HG03354 (cell line): ENCODE measurements at regions not wholly inside any gene's neighbourhood (a gene's known extent, or its start where the extent isn't known, plus 50 kb on each side); places are given as distances from the start of the nearest gene placed in this dataset.
A peak's percentile ranks its signal among the peaks of the same experiment; 100 is the strongest.

ENCODE experiments used
- ATAC-seq: cut with Tn5 transposase; IDR thresholded peaks from one replicate; pipeline ENCODE4 v1.9.1; 2021; ENCODE audit warnings: mild to moderate bottlenecking; ENCODE audit not compliant: unreplicated experiment, poor library complexity, severe bottlenecking

- ATAC-seq: peak; percentile 58
Measured at GRCh38 chr14:39875028-39875427, 442.8 kb upstream of the FBXO33 start.

GRCh38 chr14:39873791-39874190 lies 441.6 kb upstream of the FBXO33 start:
- ATAC-seq: no peak

DNA sequence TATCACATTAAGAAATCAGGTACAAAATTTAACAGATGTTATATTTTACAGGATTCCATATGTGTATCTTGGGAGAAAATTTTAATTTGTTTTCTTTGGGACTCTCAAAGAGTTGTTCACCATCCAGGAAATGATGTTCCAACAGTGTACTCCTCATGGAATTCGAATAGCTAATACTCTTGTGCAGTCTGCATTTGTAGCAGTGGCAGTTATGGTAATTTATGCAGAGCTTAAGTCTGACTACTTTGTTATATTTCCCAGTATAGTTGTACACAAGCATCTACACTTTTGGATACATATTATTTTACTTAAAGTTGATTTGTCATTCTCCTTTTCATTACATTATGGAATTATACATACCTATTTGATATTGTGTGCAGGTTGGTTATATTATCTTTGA lies 436.7 kb upstream of the FBXO33 start:
- ATAC-seq: no peak

DNA sequence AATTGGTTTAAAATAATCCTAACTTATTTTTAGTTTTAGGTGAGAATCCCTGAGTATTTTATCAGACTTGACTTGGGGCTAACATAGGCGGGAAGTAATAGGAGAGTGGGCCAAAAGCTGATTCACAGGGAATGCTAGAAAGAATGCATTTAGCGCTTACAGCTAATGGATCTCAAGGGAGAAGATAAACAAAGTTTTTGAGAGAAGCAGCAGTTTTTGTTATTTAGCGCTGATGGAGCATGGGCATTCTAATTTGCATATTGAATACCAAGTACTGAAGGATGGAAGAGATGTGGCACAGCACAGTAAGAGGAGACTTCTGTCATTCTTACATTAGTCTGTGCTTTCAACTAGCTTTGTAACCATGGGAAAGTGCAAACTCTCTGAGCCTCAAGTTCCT lies 436.0 kb upstream of the FBXO33 start:
- no peak for ATAC-seq

DNA sequence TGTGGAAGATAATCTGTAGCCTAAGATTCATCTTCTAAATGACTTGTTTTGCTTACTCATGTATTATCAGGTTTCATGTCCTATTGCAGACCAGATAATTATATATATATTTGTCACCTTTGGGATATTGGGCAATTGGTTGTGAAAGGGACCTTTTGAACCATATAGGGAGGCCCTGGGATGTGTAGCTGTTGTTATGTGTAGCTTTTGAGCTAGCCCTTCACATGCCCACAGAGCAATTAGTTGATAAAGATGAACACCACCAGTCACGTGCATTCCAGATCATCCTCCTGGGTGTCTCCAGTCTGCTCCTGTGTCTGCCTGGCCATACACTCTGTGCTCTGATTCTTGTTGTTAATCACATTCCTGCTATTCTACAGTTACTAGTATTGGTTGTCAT lies 431.2 kb upstream of the FBXO33 start:
- ATAC-seq: no peak

DNA sequence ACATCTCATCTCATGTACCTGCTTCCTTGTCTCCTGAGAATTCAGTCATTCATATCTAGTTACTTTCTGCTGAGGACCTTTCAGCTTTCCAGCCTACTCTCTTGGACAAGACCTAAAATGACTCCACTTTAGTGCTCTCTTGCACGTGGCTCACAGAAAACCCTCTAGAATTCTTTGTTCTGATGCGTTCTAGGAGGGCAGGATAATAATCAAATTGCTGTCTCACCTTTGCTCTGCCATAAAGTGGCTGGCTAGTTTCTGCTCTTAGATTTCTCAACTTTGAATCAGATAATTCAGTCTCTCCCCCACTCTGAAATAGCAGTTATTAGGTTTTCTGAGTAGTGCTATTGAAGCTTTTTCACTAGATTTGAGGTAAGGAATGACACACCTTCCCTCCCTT lies 429.5 kb upstream of the FBXO33 start:
- ATAC-seq: no peak

- no peak for ATAC-seq
Measured at GRCh38 chr14:39861229-39861600, 429.0 kb upstream of the FBXO33 start.

- ATAC-seq: no peak
Measured at GRCh38 chr14:39860596-39861228, 428.5 kb upstream of the FBXO33 start.

GRCh38 chr14:39859314-39859713 lies 427.1 kb upstream of the FBXO33 start:
- ATAC-seq: no peak

DNA sequence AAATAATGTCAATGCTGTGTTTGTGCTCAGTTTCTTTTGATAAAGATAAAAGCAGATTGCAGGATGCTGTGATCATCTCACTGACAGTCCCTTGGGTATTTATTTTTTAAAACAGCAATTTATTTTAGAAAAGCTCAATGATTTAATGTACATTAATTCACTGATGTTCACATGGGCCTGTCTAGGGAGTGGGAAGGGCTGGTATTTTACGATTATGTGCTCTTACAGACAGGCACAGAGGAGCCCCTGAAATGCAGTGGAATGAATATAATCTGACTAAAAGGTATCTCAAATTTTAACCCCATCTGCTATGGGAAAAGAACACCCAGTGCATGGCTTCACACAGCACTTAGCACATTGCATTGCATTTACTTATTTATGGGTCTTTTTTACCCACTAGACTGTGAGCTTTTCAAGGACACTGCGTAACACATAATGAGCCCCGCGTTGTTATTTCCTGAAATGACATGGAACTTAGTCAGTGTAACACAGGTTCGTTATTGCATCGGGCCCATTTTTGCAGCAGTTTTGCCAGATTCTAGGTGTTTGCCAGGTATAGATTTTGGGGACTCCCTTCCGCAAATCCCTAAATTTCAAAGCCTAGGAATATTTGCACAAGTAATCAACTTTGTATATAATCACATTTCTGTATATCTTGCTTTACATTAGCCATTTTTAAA lies 425.3 kb upstream of the FBXO33 start:
- no peak for ATAC-seq

- ATAC-seq: no peak
Measured at GRCh38 chr14:39853441-39853840, 421.2 kb upstream of the FBXO33 start.

DNA sequence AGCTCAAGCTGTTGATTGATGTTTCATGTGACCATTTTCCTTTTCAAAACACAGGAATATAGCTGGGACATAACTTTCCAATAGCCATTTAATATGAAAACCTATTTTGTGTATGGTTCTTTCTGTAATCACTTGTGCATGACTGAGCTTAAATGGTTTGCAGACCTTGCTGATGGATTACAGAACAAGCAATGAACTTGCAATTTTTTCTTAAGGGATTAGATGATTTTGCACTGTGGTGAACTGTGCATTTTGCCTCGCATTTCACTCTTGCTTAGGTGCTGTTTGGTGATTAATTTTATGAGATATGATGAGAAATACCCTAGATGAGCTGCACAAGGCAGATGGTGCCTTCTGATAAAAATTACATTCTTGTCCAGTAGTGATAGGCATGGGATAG lies 419.0 kb upstream of the FBXO33 start:
- no peak for ATAC-seq

GRCh38 chr14:39847852-39848251 lies 415.6 kb upstream of the FBXO33 start:
- ATAC-seq: no peak

- no peak for ATAC-seq
Measured at GRCh38 chr14:39847194-39847593, 415.0 kb upstream of the FBXO33 start.

DNA sequence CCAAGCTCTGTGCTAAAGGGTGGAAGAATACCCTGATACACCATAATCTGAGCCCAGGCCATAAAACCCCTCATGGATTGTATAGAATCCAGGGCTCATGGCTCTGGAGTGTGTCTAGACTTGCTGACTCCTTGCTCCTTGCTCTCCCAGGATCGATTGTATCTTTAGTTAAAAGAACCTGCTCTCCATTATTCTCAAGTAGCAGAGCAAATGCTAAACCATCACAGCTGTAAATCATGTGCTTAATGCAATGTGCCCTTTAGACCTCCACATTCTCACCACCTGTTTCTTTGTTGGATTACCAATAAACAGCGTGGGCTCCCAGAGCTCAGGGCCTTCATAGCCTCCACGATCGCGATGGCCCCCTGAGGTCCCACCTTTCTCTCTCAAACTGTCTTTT lies 411.6 kb upstream of the FBXO33 start:
- ATAC-seq: no peak

DNA sequence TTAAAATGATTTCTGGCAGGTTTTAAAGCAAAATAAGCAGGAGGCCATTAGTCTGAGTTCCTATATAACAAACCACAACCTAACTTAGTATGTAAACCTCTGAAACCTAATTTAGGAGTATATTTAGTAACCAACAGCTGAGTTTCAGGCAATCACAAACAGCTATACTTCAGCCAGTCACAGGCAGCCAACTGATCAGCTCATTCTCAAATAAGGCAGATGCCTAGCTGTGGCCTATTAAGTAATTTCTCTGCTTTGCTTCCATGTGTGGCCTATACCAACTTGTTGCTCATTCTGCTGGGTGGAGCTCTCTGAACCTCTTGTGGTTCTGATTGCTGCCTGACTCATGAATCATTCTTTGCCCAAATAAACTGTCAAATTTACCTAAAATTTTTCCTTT lies 408.9 kb upstream of the FBXO33 start:
- peak; percentile 65 for ATAC-seq

- peak; percentile 98 for ATAC-seq
Measured at GRCh38 chr14:39827901-39828655, 395.8 kb upstream of the FBXO33 start.

DNA sequence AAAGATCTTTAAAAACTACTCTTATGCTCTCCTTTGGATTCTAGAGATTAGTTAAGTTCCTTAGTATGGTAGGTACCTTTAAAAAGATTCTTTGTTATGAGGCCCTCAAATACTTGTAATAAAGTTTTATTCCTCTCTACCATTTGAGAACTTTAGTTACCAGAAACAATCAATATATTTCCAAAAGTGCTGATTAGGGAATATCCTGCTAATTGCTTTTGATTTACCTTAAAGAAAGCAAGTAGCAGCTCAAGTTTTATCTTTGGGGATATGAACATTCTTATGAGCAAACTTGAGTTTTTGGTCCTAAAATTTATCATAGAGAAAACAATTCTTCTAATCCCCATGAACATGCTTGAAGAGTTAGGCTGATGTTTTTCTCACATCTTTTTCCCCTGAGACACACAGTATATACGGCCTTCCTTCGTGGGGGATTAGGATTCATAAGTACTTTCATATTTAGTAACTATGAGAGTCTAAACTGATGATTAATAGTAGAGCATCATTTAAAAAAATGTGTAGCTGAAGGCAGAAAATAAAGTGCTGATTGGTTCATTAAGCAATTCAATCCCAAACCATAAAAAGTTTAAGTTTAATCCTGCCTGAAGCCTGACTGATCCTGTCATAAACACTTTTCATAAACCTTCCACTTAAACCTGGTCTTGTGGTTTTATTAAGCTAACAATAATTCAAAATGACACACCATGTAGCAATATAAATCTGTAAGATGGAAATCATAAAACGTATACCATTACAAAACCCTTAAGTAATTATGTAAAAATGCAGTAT lies 380.5 kb upstream of the FBXO33 start:
- no peak for ATAC-seq

GRCh38 chr14:39807271-39807670 lies 375.0 kb upstream of the FBXO33 start:
- ATAC-seq: no peak

DNA sequence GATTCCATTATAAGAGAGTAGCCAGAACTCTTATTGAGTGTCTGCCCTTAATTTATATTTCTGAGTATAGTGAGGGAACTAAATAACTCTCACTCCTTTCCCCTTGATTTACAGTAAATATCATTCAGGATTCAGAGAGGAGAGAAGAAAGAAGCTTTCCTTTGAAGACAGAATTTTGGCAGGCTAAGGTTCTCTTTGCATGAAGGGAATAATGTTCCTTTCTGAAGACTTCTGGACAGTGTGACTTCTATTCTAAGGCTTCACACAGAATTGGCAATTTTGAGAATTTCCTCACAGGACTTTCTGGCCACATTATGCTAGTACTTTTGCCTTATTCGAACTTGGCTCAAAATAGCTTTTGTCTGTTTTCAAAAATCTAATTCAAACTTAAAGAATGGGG lies 352.2 kb upstream of the FBXO33 start:
- ATAC-seq: no peak
